ENCODE measurements at regions not wholly inside any gene's neighbourhood (a gene's known extent, or its start where the extent isn't known, plus 50 kb on each side); places are given as distances from the start of the nearest gene placed in this dataset.

GRCh38 chr2:236892721-236893120 is 193.0 kb upstream of the COPS8 start:
- H3K4me3 ChIP-seq (ENCODE audit: low read depth, low read length), result no peak overlapping the region
- no peak for TF ChIP-seq CTCF (IDR thresholded peaks at IDR 0.05; ENCODE audit: low read depth, low read length)

- TF ChIP-seq CTCF (IDR thresholded peaks at IDR 0.05; ENCODE audit: low read depth, low read length), result no peak
Observed at GRCh38 chr2:236894791-236895190, 190.9 kb upstream of the COPS8 start.

GRCh38 chr2:236895497-236895896 is 190.2 kb upstream of the COPS8 start:
- no peak for TF ChIP-seq CTCF (IDR thresholded peaks at IDR 0.05; ENCODE audit: low read depth, low read length)
- no peak overlapping the region for H3K4me3 ChIP-seq (ENCODE audit: low read depth, low read length)

More at GRCh38 chr2:236894791-236895190, 190.9 kb upstream of the COPS8 start:
- no peak overlapping the region for H3K4me3 ChIP-seq (ENCODE audit: low read depth, low read length)

GRCh38 chr2:236896688-236897087 is 189.0 kb upstream of the COPS8 start:
- no peak overlapping the region for H3K4me3 ChIP-seq (ENCODE audit: low read depth, low read length)
- no peak for TF ChIP-seq CTCF (IDR thresholded peaks at IDR 0.05; ENCODE audit: low read depth, low read length)

- H3K4me3 ChIP-seq (ENCODE audit: low read depth, low read length), result no peak overlapping the region
- TF ChIP-seq CTCF (IDR thresholded peaks at IDR 0.05; ENCODE audit: low read depth, low read length), result no peak
Observed at GRCh38 chr2:236899146-236899545, 186.5 kb upstream of the COPS8 start.

GRCh38 chr2:236899950-236900640 is 185.6 kb upstream of the COPS8 start:
- no peak for TF ChIP-seq CTCF (IDR thresholded peaks at IDR 0.05; ENCODE audit: low read depth, low read length)

GRCh38 chr2:236901956-236902355 is 183.7 kb upstream of the COPS8 start:
- TF ChIP-seq CTCF (IDR thresholded peaks at IDR 0.05; ENCODE audit: low read depth, low read length), result no peak
- H3K4me3 ChIP-seq (ENCODE audit: low read depth, low read length), result no peak overlapping the region

More at GRCh38 chr2:236899950-236900640, 185.6 kb upstream of the COPS8 start:
- no peak overlapping the region for H3K4me3 ChIP-seq (ENCODE audit: low read depth, low read length)

Measured in WI38 (cell line).